GM18907 (cell line): ENCODE measurements at regions not wholly inside any gene's neighbourhood (a gene's known extent, or its start where the extent isn't known, plus 50 kb on each side); places are given as distances from the start of the nearest gene placed in this dataset.

Experiments
- ATAC-seq: cut with Tn5 transposase; IDR thresholded peaks from one replicate; pipeline ENCODE4 v1.9.1; 2021; ENCODE audit warnings: mild to moderate bottlenecking, moderate library complexity; ENCODE audit not compliant: unreplicated experiment

DNA sequence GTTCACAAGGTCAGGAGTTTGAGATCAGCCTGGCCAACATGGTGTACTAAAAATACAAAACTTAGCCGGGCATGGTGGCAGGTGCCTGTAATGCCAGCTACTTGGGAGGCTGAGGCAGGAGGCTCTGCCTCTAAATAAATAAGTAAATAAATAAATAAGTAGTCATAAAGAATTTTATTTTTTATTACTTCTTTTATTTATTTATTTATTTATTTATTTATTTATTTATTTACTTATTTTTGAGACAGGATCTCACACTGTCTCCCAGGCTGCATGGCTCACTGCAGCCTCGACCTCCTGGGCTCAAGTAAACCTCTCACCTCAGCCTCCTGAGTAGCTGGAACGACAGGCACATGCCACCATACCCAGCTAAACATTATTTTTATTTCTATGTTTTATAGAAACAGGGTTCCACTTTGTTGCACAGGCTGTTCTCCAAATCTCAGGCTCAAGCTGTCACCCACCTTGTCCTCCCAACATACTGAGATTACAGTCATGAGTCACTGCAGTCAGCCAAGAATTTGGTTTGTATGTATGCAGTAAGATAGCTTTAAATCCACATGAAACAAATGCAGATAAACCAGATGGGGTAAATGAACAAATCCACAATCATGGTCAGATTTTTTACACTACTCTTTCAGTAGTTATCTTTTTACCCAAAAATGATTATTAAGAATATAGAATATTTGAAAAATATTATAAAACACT, 523.3 kb upstream of the RGS18 start:
- ATAC-seq = no peak

DNA sequence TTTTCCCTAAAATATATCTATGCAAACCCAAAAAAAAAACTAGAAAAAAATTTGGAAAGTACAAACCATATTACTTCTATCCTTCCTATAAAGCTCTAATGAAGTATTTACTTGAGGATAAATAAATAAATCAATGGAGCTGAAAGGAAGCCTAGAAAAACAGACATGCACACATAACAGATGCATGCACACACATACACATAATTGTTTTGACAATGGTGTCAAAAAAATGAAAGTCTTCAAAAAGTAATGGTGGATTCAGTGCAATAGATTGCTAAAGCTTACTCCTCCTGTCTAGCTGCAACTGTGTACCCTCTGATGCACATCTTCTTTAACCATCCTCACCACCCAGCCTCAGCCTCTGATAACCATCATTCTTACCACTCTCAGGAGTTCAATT, 521.9 kb upstream of the RGS18 start:
- no peak for ATAC-seq

DNA sequence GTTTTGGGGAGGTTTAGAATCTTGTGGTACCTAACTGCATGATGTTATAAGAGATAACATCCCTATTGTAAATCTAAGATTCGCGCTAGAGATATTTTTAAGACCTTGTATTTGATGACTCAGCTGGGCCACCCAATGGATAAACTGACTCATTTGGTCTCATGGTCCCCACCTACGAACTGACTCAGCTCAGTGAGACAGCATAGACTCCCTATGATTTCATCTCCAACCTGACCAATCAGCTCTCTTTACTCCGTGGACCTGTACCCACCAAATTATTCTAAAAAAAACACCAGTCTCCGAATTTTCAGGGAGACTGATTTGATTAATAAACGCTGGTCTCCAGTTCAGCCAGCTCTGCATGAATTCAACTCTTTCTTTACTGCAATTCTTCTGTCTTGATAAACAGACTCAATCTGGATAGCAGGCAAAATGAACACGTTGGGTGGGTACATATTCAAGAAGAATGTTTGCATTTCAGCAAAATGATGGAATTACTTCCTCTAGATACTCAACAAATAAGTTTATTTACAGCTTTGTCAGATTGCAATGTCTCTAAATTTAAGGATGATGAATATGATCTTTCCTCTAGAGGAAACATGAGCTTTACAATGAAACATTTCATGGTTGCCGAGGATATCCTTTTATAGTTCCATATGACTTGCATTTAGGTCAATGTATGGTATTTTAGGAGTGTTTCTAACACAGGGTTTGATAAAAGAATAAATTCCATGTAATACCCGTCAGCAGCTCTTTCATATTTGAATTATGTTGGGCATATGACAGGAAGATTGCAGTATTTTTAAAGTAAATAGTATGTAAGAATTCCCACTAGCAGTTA, 516.6 kb upstream of the RGS18 start:
- ATAC-seq = no peak

DNA sequence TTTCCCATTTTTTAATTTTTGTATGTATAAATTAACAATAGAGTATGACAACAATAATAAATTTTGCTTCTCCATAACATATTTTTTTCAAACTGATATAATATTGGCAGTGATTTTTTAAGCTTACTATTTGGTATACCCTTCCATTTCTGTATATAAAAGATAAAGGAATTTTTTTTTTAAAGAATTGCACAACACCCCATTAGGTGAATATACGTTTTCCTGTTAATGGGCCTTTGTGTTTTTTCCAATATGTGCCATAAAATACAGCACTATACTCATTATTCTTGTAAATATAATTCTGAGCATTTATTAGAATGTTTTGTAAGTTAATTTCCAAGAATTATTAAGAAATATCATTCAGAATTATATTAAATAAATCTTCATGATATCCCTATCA, 515.2 kb upstream of the RGS18 start:
- ATAC-seq = no peak

DNA sequence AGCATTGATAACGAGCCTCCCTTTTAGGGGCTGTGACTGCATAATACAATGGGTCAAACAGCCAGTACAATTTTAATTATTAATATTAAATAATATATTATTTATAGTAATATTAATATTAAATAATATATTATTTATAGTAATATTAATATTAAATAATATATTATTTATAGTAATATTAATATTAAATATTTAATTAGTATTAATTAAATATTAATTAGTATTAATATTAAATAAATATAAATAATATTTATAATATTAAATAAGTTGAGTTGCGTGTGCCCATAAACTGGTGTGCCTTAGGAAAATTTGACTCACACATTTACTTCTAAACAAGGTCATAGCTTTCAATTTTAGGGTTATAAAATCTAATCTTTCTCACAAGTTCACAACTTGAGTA, 509.3 kb upstream of the RGS18 start:
- ATAC-seq = no peak

DNA sequence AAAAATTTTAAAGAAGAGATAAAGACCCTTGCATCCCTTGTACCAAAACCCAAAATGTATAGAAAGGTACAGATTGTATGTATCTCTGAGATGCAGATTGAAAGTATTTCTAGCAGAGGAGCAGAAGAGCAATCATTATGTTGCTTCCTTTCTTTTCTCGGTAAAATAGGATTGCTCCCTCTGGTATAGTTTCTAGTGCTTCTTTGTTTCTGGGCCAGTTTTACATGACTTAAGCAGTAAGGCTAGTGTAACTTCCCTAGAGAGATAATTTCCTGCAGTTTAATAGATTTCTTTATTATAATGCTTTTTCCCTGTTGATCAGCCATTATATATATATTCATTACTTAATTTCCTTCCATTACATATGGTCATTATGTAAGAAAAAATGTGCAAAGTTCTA, 496.2 kb upstream of the RGS18 start:
- ATAC-seq = no peak

DNA sequence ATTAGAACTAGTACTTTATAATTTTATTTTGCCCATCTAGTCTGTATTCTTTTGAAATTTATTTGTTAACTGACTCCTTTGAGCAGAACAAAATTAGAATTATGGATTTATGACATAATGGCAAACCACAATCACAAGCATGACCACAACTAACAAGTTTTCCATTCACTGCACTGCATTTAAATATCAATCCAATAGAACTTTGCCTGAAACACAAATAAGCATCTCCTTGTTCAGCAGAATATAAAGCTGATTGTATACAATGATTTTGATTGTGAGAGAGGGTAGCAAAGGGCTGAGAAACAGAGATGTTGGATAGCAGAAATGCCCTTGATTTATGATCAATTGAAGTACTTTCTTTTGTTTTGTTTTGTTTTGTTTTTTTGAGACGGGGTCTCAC, 495.5 kb upstream of the RGS18 start:
- no peak for ATAC-seq

DNA sequence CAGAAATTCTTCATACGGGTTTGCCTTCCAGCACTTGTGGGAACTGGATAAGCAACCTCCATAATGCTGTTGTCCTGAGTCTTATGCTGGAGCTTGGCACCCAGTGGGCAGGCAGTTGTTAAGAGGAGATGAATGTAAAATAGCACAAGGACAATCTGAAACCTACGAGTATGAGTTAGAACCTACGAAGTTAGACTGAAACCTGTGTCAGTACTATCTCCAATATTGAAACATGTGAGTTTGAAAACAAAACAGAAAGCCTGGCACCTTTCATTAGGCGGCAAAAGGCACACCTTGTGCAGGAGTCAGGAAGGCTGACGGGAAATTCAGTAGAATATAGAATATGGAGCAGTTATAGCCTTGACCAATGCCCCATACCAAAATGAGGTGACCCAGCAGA, 489.7 kb upstream of the RGS18 start:
- ATAC-seq = no peak

DNA sequence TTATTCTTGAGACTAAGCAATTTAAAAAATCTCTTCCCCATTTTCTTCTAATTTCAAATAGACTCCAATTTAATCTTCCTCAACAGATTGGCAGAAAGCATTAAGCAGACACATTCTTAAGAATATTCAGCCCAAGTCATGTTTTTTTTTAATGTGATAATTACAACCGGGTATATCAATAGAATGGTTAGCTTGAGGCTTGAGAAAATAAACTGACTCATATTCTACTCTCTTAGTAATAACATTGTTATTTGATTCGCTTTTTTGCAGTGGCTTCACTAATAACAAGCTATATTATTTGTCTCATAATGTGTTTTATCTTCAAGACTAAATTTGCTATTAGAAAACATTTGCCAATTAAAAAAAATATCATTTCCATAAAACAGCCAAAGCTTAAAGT, 488.6 kb upstream of the RGS18 start:
- no peak for ATAC-seq

DNA sequence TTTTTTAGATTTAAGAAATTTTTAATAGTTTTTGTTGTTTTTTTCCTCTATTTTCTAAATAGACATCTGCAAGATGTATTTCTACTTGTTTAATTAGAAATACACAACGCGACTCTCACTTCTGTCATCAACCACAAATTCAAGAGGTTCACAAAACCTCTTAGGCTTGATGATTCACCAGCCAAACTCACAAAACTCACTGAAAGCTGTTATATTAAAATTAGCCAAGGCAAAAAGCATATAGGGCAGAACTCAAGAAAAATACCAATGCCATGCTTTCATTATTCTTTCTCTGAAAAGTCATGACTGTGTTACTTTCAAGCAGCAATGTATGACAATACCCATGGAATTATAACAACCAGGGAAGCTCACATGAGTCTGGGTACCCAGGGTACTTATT, 487.0 kb upstream of the RGS18 start:
- ATAC-seq = no peak

DNA sequence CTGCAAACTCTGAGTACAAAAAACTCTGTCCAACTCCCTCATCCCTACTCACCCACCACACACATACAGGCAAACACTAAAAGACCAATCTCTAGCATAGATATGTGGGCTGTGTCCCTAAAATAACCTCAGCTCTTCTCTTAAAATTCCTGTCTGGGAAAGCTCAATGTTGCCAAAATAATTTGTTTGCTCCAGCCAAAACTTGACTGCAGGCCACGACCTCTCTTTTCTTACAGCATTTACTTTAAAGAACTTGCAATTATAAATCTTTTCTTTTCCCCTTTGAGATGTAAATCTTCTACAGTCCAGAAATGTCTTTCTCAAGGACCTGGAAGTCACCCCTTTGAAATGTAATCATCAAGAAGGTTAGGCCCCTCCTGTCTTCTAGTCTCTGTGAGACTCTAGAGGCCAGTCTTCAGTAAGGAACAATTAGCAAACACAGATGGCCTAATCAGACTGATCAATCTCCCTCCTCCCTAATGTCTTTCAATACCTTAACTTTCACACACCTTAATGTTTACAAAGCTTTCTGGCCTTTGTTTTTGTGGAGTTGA, 483.6 kb upstream of the RGS18 start:
- no peak for ATAC-seq

DNA sequence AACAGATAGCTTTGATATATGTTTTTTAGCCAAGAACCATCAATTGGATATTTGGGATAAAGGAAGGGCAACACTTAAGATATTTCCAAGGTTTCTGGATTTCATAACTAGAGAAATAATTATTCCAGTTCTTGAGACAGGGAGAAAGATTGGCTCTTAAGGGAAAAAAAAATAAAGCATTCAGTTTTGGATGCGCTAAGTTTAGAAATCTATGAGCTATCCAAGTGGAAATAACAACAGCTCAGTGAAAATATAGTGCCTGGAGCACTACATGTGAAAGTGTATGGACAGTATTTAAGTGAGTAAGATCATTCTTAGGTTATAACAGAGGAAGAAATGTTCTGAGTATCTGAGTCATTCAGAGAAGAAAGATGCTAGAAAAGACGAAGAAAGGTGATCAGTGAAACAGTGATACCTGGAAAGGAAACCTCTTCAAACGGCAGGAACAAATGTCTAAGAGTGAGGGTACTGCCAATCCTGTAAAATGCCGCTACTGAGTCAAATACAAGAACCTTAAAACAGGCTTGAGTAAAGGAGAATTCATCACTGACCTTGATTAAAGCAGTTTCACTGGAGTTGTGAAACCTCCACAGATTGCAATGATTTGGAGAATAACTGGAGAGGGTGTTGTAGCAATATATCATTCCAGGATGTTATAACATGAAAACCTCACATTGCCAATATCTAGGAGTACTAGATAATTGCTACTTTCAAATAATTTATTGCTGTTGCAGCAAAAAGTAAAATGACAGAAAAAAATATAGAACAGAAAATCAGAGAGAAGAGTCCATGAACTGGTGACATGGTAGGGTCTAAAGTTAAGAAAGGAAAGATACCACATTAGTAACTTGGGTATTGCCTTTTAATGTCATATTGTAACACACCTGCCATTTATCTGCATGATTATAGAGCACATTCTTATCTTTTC, 482.1 kb upstream of the RGS18 start:
- ATAC-seq = no peak

DNA sequence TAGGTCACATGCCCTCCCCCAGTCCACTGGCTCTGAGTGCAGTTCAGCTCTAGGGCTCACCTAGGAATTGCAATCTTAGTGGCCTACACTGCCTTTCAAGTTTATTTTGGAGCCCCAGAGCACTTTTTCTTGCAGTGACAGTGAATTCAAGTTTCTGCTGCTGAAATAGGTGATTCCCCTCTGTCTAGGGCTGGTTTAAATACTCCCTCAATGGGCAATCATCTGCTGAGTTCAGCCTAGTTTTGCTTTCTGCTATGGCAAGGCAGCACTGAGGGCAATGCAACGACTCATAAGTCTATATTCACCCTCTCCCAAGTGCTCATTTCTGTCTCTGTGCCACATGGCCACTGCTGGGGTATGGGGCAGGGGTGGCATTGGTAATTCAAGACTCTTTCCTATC, 472.6 kb upstream of the RGS18 start:
- no peak for ATAC-seq

DNA sequence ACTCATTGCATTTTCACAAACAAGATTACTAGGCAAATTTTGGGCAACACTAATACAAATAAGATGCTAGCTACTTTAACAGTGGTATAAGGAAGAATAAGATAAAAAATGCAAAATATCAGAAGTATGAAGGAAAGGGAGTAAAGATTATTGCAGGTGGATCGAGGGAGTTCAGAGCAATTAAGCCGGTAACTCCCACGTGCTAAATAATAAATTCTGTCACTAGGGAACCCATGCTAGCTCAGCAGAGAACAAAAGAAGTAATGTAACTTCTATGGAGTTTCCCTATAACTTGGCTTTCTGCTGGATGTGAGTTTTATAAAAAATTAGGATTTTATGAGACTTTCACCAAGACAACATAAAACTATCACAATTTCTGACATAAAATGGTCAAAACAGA, 470.5 kb upstream of the RGS18 start:
- no peak for ATAC-seq

DNA sequence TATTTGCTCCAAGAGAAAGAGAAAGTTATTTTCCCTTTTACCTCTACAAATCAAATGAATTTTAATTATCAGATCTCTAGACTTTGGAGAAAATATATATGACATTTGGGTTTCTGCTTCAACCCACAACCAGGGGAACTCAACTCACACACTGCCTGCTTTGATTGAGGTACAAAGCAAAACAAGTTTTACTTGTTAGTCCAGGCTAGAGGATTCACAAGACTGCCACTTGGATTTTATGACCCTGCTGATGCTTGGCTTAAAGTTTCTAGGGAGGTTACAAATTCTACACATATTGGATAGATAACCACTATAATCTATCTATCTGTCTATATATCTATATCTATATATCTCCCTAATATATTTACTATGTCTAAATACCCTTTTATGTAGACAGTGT, 467.3 kb upstream of the RGS18 start:
- no peak for ATAC-seq

DNA sequence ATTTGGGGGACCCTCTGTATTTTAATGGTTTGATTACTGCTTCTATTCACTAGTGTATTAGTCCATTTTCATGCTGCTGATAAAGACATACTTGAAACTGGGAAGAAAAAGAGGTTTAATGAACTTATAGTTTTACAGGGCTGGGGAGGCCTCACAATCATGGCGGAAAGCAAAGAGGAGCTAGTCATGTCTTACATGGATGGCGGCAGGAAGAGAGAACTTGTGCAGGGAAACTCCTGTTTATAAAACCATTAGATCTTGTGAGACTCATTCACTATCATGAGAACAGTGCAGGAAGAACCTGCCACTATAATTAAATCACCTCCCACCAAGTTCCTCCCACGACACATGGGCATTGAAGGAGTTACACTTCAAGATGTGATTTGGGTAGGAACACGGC, 464.5 kb upstream of the RGS18 start:
- no peak for ATAC-seq

DNA sequence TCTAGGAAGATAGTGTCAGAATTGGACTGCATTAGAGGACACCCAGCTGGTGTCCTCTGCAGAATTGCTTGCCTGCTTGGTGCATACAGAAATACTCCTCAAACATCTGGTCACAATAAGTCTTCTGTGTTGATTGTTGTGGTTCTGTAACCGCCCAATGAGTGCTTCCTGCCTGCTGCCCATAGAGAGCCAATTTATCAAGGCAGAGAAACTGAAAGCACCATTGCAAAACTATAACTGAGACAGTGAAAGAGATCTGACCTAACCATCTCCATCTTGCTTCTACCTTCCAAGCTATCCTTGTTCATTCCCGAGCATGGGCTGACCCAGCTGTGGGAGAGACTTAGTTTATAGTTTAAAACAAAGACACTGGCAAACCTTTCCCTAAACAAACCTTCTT, 462.4 kb upstream of the RGS18 start:
- ATAC-seq = peak; percentile 91

DNA sequence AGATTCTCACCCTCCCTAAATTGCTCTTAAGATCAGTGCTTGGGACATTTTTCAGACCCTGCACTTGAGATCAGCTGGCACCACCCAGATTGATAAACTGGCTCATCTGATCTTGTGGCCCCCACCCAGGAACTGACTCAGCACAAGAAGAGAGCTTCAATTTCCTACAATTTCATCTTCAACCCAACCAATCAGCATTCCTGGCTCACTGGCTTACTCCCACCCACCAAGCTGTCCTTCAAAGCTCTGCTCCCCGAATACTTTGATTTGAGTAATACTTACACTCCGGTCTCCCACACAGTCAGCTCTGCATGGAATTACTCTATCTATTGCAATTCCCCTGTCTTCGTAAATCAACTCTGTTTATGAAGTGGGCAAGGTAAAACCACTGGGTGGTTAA, 461.9 kb upstream of the RGS18 start:
- ATAC-seq = no peak

DNA sequence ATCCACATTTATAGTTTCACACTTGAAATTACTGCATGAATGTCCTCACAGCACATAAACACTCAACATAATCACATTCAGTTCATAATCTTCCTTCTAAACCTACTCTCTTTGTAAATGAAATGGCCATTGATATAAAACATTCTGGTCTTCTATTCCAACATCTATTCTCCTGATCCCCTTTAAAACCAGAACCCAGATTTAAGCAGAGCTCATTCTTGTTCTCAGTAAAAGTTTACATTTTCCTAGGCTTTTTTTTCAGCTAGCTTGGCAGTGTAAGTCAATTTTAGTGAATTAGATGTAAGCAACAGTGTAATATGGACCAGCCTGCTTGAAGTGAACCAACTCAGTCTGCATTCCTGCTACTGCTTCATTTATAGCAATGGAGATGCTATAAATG, 460.7 kb upstream of the RGS18 start:
- no peak for ATAC-seq

DNA sequence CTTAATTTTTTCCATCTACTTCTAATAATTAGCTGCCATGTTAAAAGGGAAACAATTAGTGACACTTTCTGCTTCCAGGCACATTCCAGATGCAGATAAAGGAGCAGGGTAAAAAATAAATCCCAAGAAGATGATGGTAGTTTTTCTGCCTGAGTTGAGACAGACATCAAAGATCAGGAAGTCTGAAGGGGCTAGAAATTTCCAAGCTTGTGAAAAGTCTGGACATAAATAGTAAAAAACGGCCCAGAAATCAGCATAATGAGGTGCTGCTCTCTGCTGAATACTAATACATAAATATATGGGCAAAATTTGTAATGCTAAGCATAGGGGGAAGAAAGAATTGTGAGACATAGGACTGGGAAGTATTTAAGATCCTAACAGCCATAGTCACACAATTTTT, 460.0 kb upstream of the RGS18 start:
- no peak for ATAC-seq

DNA sequence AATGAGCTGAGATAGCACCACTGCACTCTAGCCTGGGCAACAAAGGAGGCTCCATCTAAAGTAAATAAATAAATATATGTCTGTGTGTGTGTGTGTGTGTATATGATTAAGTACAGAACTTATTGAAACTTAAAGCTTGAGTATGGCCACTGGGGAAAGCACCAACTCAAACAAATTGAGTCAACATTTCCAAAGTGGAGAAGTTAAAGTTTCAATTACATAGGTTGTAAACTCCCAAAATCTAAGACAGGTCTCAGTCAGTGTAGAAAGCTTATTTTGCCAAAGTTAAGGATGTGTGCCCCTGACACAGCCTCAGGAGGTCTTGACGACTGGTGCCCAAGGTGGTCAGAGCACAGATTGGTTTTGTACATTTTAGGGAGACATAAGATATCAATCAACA, 458.9 kb upstream of the RGS18 start:
- ATAC-seq = peak; percentile 39
